ENCODE measurements at regions not wholly inside any gene's neighbourhood (a gene's known extent, or its start where the extent isn't known, plus 50 kb on each side); places are given as distances from the start of the nearest gene placed in this dataset.

DNA sequence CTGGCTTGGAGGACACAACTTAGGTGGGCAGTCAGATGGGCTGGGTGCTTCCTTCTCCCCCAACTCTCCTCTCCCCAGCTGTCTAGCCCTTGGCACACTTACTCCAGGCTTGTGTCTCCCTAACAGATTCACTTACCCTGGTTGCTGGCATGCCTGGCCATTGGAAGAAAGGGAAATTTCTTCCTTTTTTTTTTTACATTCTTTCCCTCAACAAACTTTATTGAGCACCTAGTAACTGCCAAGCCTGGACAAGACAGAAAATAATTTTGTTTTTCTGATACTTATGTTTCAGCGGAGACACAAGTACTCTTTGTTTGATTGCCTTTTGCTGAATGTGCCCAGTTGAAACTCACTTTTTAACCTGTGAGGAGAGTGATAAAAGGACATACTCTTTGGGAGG, 144.3 kb upstream of the KCNJ6 start:
- no peak for TF ChIP-seq TAF1 (conservative IDR thresholded peaks at IDR 0.05)
- TF ChIP-seq, protein P1, sequence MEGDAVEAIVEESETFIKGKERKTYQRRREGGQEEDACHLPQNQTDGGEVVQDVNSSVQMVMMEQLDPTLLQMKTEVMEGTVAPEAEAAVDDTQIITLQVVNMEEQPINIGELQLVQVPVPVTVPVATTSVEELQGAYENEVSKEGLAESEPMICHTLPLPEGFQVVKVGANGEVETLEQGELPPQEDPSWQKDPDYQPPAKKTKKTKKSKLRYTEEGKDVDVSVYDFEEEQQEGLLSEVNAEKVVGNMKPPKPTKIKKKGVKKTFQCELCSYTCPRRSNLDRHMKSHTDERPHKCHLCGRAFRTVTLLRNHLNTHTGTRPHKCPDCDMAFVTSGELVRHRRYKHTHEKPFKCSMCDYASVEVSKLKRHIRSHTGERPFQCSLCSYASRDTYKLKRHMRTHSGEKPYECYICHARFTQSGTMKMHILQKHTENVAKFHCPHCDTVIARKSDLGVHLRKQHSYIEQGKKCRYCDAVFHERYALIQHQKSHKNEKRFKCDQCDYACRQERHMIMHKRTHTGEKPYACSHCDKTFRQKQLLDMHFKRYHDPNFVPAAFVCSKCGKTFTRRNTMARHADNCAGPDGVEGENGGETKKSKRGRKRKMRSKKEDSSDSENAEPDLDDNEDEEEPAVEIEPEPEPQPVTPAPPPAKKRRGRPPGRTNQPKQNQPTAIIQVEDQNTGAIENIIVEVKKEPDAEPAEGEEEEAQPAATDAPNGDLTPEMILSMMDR (IDR thresholded peaks at IDR 0.05; ENCODE audit: low read depth, low read length, missing input control): no peak
- TF ChIP-seq, protein P2, sequence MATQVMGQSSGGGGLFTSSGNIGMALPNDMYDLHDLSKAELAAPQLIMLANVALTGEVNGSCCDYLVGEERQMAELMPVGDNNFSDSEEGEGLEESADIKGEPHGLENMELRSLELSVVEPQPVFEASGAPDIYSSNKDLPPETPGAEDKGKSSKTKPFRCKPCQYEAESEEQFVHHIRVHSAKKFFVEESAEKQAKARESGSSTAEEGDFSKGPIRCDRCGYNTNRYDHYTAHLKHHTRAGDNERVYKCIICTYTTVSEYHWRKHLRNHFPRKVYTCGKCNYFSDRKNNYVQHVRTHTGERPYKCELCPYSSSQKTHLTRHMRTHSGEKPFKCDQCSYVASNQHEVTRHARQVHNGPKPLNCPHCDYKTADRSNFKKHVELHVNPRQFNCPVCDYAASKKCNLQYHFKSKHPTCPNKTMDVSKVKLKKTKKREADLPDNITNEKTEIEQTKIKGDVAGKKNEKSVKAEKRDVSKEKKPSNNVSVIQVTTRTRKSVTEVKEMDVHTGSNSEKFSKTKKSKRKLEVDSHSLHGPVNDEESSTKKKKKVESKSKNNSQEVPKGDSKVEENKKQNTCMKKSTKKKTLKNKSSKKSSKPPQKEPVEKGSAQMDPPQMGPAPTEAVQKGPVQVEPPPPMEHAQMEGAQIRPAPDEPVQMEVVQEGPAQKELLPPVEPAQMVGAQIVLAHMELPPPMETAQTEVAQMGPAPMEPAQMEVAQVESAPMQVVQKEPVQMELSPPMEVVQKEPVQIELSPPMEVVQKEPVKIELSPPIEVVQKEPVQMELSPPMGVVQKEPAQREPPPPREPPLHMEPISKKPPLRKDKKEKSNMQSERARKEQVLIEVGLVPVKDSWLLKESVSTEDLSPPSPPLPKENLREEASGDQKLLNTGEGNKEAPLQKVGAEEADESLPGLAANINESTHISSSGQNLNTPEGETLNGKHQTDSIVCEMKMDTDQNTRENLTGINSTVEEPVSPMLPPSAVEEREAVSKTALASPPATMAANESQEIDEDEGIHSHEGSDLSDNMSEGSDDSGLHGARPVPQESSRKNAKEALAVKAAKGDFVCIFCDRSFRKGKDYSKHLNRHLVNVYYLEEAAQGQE (IDR thresholded peaks at IDR 0.05): no peak
- no peak for TF ChIP-seq FOXA2 (IDR thresholded peaks at IDR 0.05)
- no peak for TF ChIP-seq SP1 (IDR thresholded peaks at IDR 0.05)
- no peak for TF ChIP-seq FOXA1 (IDR thresholded peaks at IDR 0.05)
- TF ChIP-seq, protein P3, sequence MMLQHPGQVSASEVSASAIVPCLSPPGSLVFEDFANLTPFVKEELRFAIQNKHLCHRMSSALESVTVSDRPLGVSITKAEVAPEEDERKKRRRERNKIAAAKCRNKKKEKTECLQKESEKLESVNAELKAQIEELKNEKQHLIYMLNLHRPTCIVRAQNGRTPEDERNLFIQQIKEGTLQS (IDR thresholded peaks at IDR 0.05): no peak
- DNase-seq (ENCODE audit: low spot score): no peak
- H3K36me3 ChIP-seq (ENCODE audit: control insufficient read depth in 4 of 4, insufficient read depth in 3 of 4, low read depth in 1 of 4, low read length in 3 of 4): no peaks in the 10 kb centered on the region
- no peak overlapping the region for H3K4me3 ChIP-seq (ENCODE audit: low read depth in 1 of 3, low read length in 3 of 3)
- 87% methylated on average over 1 of the region's 1 CpG for WGBS
- H3K27me3 ChIP-seq (ENCODE audit: control insufficient read depth in 4 of 4, insufficient read depth in 4 of 4, low read length in 3 of 4): no peaks in the 10 kb centered on the region
- no peaks in the 10 kb centered on the region for H3K4me1 ChIP-seq (ENCODE audit: control insufficient read depth in 4 of 4, insufficient read depth in 4 of 4, low read length in 3 of 4)
- no peak overlapping the region for H3K9ac ChIP-seq (ENCODE audit: low read depth in 1 of 2, low read length in 2 of 2)
- H3K27ac ChIP-seq (ENCODE audit: low read depth in 1 of 2, low read length in 2 of 2): no peak overlapping the region
- H3K9me3 ChIP-seq (ENCODE audit: control insufficient read depth in 4 of 4, low read length in 3 of 4): no peaks in the 10 kb centered on the region

DNA sequence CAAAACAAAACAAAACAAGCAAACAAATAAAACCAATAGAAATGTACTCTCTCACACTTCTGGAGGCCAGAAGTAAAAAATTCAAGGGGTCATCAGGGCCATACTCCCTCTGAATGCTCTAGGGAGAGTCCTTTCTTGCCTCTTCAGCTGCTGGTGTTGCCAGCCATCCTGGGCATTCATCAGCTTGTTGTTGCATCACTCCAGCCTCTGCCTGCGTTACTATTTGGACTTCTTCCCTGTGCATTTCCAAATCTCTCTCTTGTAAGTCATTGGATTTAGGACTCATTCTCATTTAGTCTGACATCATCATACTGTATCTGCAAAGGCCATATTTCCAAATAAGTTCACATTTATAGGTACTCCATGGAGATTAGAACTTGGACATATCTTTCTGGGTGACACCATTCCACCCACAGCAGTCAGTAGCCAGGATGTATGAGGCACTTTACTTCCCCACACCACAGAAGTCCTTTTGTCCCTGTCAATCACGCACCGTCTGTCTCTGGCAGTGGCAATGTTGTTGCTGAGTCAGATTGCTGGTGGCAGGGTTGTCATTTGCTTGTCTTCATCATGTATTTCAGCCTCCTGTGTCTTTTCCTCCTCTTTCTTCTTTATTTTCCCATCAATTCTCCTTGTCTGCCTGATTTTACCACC, 151.0 kb upstream of the KCNJ6 start:
- Histone ChIP-seq H3K9me3 (ENCODE audit: control insufficient read depth in 4 of 4, low read length in 3 of 4) (no peaks in the 10 kb centered on the region), H3K4me1 (ENCODE audit: control insufficient read depth in 4 of 4, insufficient read depth in 4 of 4, low read length in 3 of 4) (no peaks in the 10 kb centered on the region), H3K4me3 (ENCODE audit: low read depth in 1 of 3, low read length in 3 of 3) (no peak overlapping the region), H3K36me3 (ENCODE audit: control insufficient read depth in 4 of 4, insufficient read depth in 3 of 4, low read depth in 1 of 4, low read length in 3 of 4) (no peaks in the 10 kb centered on the region), H3K9ac (ENCODE audit: low read depth in 1 of 2, low read length in 2 of 2) (no peak overlapping the region), H3K27me3 (ENCODE audit: control insufficient read depth in 4 of 4, insufficient read depth in 4 of 4, low read length in 3 of 4) (peaks cover 0 to 8% (median 0%) of the 10 kb centered on the region in 4 donors), H3K27ac (ENCODE audit: low read depth in 1 of 2, low read length in 2 of 2) (no peak overlapping the region)
- WGBS: 67% methylated on average over 3 of the region's 3 CpGs
- TF ChIP-seq HNF4G (IDR thresholded peaks at IDR 0.05): no peak
- no peak for TF ChIP-seq HNF4A (conservative IDR thresholded peaks at IDR 0.05)
- TF ChIP-seq EGR1 (IDR thresholded peaks at IDR 0.05; ENCODE audit: low read depth in 2 of 2): no peak
- TF ChIP-seq, protein P4, sequence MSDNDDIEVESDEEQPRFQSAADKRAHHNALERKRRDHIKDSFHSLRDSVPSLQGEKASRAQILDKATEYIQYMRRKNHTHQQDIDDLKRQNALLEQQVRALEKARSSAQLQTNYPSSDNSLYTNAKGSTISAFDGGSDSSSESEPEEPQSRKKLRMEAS (IDR thresholded peaks at IDR 0.05): no peak
- no peak for TF ChIP-seq GABPA (IDR thresholded peaks at IDR 0.05 in 1 of 2, conservative IDR thresholded peaks at IDR 0.05 in 1 of 2)
- no peak for TF ChIP-seq NR2F2 (IDR thresholded peaks at IDR 0.05)
- no peak for TF ChIP-seq TAF1 (conservative IDR thresholded peaks at IDR 0.05)
- TF ChIP-seq SP1 (IDR thresholded peaks at IDR 0.05): no peak
- TF ChIP-seq, protein P2 (IDR thresholded peaks at IDR 0.05): no peak
- no peak for DNase-seq (ENCODE audit: low spot score)
